ENCODE measurements at regions not wholly inside any gene's neighbourhood (a gene's known extent, or its start where the extent isn't known, plus 50 kb on each side); places are given as distances from the start of the nearest gene placed in this dataset.
"Not testable (repeated sequence)": the region's sequence is repeated elsewhere in the genome, so short reads cannot be mapped to it uniquely, and the experiment has no call there.

DNA sequence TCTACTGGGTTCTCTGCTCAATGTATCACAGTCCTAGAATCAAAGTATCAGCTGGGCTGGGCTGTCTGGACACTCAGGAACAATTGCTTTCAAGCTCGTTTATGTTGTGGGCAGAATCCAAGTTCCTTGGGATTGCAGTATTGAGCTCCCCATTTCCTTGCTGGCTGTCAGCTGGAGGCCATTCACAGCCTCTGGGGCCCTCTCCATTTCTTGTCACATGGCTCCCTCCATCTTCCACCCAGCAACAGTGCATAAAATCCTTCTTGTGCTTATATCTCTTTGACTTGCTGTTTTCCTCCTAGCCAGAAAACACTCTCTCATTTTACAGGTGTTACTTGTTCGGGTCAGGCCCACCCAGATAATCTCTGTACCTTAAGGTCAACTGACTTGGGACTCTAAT lies 363.5 kb downstream of the IGSF11 start:
- intact Hi-C loops (cut with DNase I), result no loop called here
- H3K27me3 ChIP-seq, result no peaks in the 10 kb centered on the region
- 53 to 60% (median 59%) methylated on average over 2 of the region's 2 CpGs for WGBS, 4 donors
- H3K27ac ChIP-seq, result no peak overlapping the region
- no peak for TF ChIP-seq POLR2A (IDR thresholded peaks at IDR 0.05)
- no peaks in the 10 kb centered on the region for H3K36me3 ChIP-seq (replicated peaks in 1 of 2)
- DNase-seq, result no peak
- no peaks in the 10 kb centered on the region for H3K4me1 ChIP-seq (replicated peaks in 1 of 2)
- no peaks in the 10 kb centered on the region for H3K9me3 ChIP-seq (replicated peaks in 1 of 3)
- H3K4me3 ChIP-seq, result no peak overlapping the region

DNA sequence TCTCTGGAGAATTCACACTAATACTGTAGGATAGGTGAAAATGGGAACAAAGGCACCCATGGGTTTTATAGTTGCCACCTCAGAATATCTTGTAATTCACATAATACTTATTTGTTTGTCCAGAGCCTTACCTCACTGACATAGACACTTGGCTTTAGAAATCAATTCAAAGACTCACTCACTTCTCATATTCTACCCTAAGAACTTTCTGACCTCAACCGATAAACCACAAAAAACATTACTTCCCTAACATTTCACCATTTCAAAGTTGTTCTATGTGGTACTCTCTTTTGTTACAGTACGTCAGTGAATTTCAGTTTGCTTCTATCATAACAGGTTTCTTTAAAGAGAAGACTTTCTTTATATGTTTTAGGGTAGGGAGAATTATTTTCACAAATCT lies 359.3 kb downstream of the IGSF11 start:
- WGBS, 4 donors, result 72 to 85% (median 81%) methylated on average over 2 of the region's 2 CpGs
- intact Hi-C loops (cut with DNase I), result no loop called here
- no peaks in the 10 kb centered on the region for H3K4me1 ChIP-seq (replicated peaks in 1 of 2)
- no peak overlapping the region for H3K4me3 ChIP-seq
- no peaks in the 10 kb centered on the region for H3K27me3 ChIP-seq
- no peak for DNase-seq
- TF ChIP-seq POLR2A (IDR thresholded peaks at IDR 0.05) (no peak), CTCF (IDR thresholded peaks at IDR 0.05) (no peak)
- H3K36me3 ChIP-seq (replicated peaks in 1 of 2), result no peaks in the 10 kb centered on the region
- H3K9me3 ChIP-seq (replicated peaks in 1 of 3), result no peaks in the 10 kb centered on the region
- H3K27ac ChIP-seq, result no peak overlapping the region

- intact Hi-C loops (cut with DNase I); H3K9me3 ChIP-seq (replicated peaks in 1 of 3); H3K4me3 ChIP-seq; DNase-seq; H3K27ac ChIP-seq; H3K36me3 ChIP-seq (replicated peaks in 1 of 2); H3K4me1 ChIP-seq (replicated peaks in 1 of 2); H3K27me3 ChIP-seq: not testable (repeated sequence)
These were observed 356.0 kb downstream of the IGSF11 start for GRCh38 chr3:118678663-118679062.

GRCh38 chr3:118682921-118683320 lies 351.7 kb downstream of the IGSF11 start:
- no peaks in the 10 kb centered on the region for H3K4me1 ChIP-seq (replicated peaks in 1 of 2)
- H3K9me3 ChIP-seq (replicated peaks in 1 of 3), result no peaks in the 10 kb centered on the region
- TF ChIP-seq CTCF (IDR thresholded peaks at IDR 0.05), result no peak
- TF ChIP-seq POLR2A (IDR thresholded peaks at IDR 0.05), result no peak
- 78 to 93% (median 83%) methylated on average over 2 of the region's 2 CpGs for WGBS, 4 donors
- intact Hi-C loops (cut with DNase I), result no loop called here
- no peaks in the 10 kb centered on the region for H3K36me3 ChIP-seq (replicated peaks in 1 of 2)
- DNase-seq, result no peak
- no peaks in the 10 kb centered on the region for H3K27me3 ChIP-seq
- H3K4me3 ChIP-seq, result no peak overlapping the region
- no peak overlapping the region for H3K27ac ChIP-seq

GRCh38 chr3:118683636-118684035 lies 351.0 kb downstream of the IGSF11 start:
- H3K36me3 ChIP-seq (replicated peaks in 1 of 2), result no peaks in the 10 kb centered on the region
- H3K4me3 ChIP-seq, result no peak overlapping the region
- intact Hi-C loops (cut with DNase I), result no loop called here
- H3K9me3 ChIP-seq (replicated peaks in 1 of 3), result no peaks in the 10 kb centered on the region
- WGBS, 4 donors, result 85 to 90% (median 87%) methylated on average over 6 of the region's 6 CpGs
- no peaks in the 10 kb centered on the region for H3K27me3 ChIP-seq
- no peak for DNase-seq
- H3K27ac ChIP-seq, result no peak overlapping the region
- H3K4me1 ChIP-seq (replicated peaks in 1 of 2), result no peaks in the 10 kb centered on the region
- TF ChIP-seq CTCF (IDR thresholded peaks at IDR 0.05), result no peak

Data from adrenal gland (tissue), 9 donors.